ENCODE measurements at regions not wholly inside any gene's neighbourhood (a gene's known extent, or its start where the extent isn't known, plus 50 kb on each side); places are given as distances from the start of the nearest gene placed in this dataset.
"Not testable (repeated sequence)": the region's sequence is repeated elsewhere in the genome, so short reads cannot be mapped to it uniquely, and the experiment has no call there.

- no peak for DNase-seq
These were observed 136.5 kb upstream of the LARP1 start for GRCh38 chr5:154618696-154619095.

GRCh38 chr5:154614595-154614994, 136.6 kb upstream of the HAND1 start:
- DNase-seq = no peak

- DNase-seq = no peak
These were observed 136.1 kb upstream of the HAND1 start for GRCh38 chr5:154614125-154614524.

- DNase-seq = no peak
These were observed 134.6 kb upstream of the HAND1 start for GRCh38 chr5:154612666-154613065.

GRCh38 chr5:154611341-154611767, 133.3 kb upstream of the HAND1 start:
- no peak for DNase-seq

GRCh38 chr5:154610321-154611154, 132.5 kb upstream of the HAND1 start:
- DNase-seq = peak; percentile 70

- DNase-seq = no peak
These were observed 131.2 kb upstream of the HAND1 start for GRCh38 chr5:154609251-154609650.

GRCh38 chr5:154608531-154609011, 130.5 kb upstream of the HAND1 start:
- no peak for DNase-seq

GRCh38 chr5:154607746-154608145, 129.7 kb upstream of the HAND1 start:
- DNase-seq = no peak

GRCh38 chr5:154606246-154606645, 128.2 kb upstream of the HAND1 start:
- DNase-seq = no peak

GRCh38 chr5:154603953-154604679, 126.1 kb upstream of the HAND1 start:
- peak; percentile 5 for DNase-seq

GRCh38 chr5:154603485-154603884, 125.5 kb upstream of the HAND1 start:
- no peak for DNase-seq

GRCh38 chr5:154603011-154603410, 125.0 kb upstream of the HAND1 start:
- DNase-seq = no peak

- no peak for DNase-seq
These were observed 123.0 kb upstream of the HAND1 start for GRCh38 chr5:154601014-154601413.

- DNase-seq = no peak
These were observed 120.0 kb upstream of the HAND1 start for GRCh38 chr5:154598021-154598420.

GRCh38 chr5:154596844-154597243, 118.8 kb upstream of the HAND1 start:
- not testable (repeated sequence) for DNase-seq

- DNase-seq = no peak
These were observed 117.6 kb upstream of the HAND1 start for GRCh38 chr5:154595662-154596061.

- DNase-seq = no peak
These were observed 115.8 kb upstream of the HAND1 start for GRCh38 chr5:154593796-154594195.

- no peak for DNase-seq
These were observed 115.0 kb upstream of the HAND1 start for GRCh38 chr5:154593071-154593470.

GRCh38 chr5:154590093-154590724, 112.2 kb upstream of the HAND1 start:
- DNase-seq = no peak

- no peak for DNase-seq
These were observed 111.5 kb upstream of the HAND1 start for GRCh38 chr5:154589511-154589910.

GRCh38 chr5:154588833-154589425, 110.9 kb upstream of the HAND1 start:
- not testable (repeated sequence) for DNase-seq
